GM23338 (cell line): ENCODE measurements at regions not wholly inside any gene's neighbourhood (a gene's known extent, or its start where the extent isn't known, plus 50 kb on each side); places are given as distances from the start of the nearest gene placed in this dataset.
A peak's percentile ranks its signal among the peaks of the same experiment; 100 is the strongest.

ENCODE experiments used
- ATAC-seq: fragments of 200-7000 bp; cut with Tn5 transposase; 3 replicates; pipeline ENCODE4 v1.9.1; 2020
- DNase-seq: peaks from one replicate; pipeline ENCODE4 v3.0.0-alpha.2; 2015; ENCODE audit warnings: low spot score
- H2AFZ ChIP-seq: fragments of 200-600 bp; sonication (generic); 2 replicates; pipeline ENCODE4 v1.8.0; 2016; ENCODE audit warnings: antibody characterized with exemption, mild to moderate bottlenecking, moderate library complexity
- H3F3A ChIP-seq: fragments of 200-600 bp; sonication (generic); replicated peaks from 2 replicates; pipeline ENCODE4 v1.8.0; 2017; ENCODE audit warnings: antibody characterized with exemption, mixed run types, low read depth
- H3K27ac ChIP-seq: fragments of 200-600 bp; sonication (generic); 2 replicates; pipeline ENCODE4 v1.6.1; 2016; ENCODE audit warnings: low read depth
- H3K27me3 ChIP-seq: fragments of 200-600 bp; sonication (generic); 2 replicates; pipeline ENCODE4 v1.8.0; 2016; ENCODE audit warnings: mild to moderate bottlenecking, mixed run types, moderate library complexity; ENCODE audit not compliant: insufficient read depth
- H3K36me3 ChIP-seq: fragments of 200-600 bp; sonication (generic); 2 replicates; pipeline ENCODE4 v1.8.0; 2016; ENCODE audit warnings: mild to moderate bottlenecking; ENCODE audit not compliant: insufficient read depth
- H3K4me1 ChIP-seq: fragments of 200-600 bp; sonication (generic); 2 replicates; pipeline ENCODE4 v1.8.0; 2016; ENCODE audit warnings: mild to moderate bottlenecking, moderate library complexity; ENCODE audit not compliant: insufficient read depth
- H3K4me2 ChIP-seq: fragments of 200-600 bp; sonication (generic); 2 replicates; pipeline ENCODE4 v1.7.1; 2017; ENCODE audit warnings: mixed run types
- H3K4me3 ChIP-seq: fragments of 200-600 bp; sonication (generic); 2 replicates; pipeline ENCODE4 v1.6.1; 2016; ENCODE audit warnings: mixed run types
- H3K79me2 ChIP-seq: fragments of 200-600 bp; sonication (generic); replicated peaks from 2 replicates; pipeline ENCODE4 v1.8.0; 2017; ENCODE audit warnings: mild to moderate bottlenecking; ENCODE audit not compliant: insufficient read depth
- H3K9me2 ChIP-seq: fragments of 200-600 bp; sonication (generic); 2 replicates; pipeline ENCODE4 v1.8.0; 2017; ENCODE audit not compliant: insufficient read depth
- H4K20me1 ChIP-seq: fragments of 200-600 bp; sonication (generic); replicated peaks from 2 replicates; pipeline ENCODE4 v1.8.0; 2017; ENCODE audit warnings: mild to moderate bottlenecking; ENCODE audit not compliant: insufficient read depth
- H3K27ac Mint-ChIP-seq: 2 replicates; pipeline ENCODE4 v1.8.0; 2020; ENCODE audit warnings: inconsistent platforms, mild to moderate bottlenecking, moderate library complexity, mixed read lengths
- H3K27me3 Mint-ChIP-seq: 3 replicates; pipeline ENCODE4 v1.8.0; 2022; ENCODE audit warnings: low read depth, mild to moderate bottlenecking, moderate library complexity, mixed read lengths, inconsistent platforms; ENCODE audit not compliant: insufficient read depth, poor library complexity
- H3K36me3 Mint-ChIP-seq: 3 replicates; pipeline ENCODE4 v1.8.0; 2021; ENCODE audit warnings: low read depth, mild to moderate bottlenecking, inconsistent platforms, moderate library complexity, mixed read lengths
- H3K4me1 Mint-ChIP-seq: 3 replicates; pipeline ENCODE4 v1.8.0; 2020; ENCODE audit warnings: mild to moderate bottlenecking, inconsistent platforms, mixed read lengths
- H3K4me3 Mint-ChIP-seq: 3 replicates; pipeline ENCODE4 v1.8.0; 2021; ENCODE audit warnings: moderate library complexity, mild to moderate bottlenecking, inconsistent platforms, mixed read lengths
- H3K9me3 Mint-ChIP-seq: 3 replicates; pipeline ENCODE4 v1.8.0; 2020; ENCODE audit warnings: moderate library complexity, mild to moderate bottlenecking, inconsistent platforms, mixed read lengths
- EZH2 ChIP-seq: fragments of 200-600 bp; sonication (generic); IDR thresholded peaks from one replicate; pipeline ENCODE4 v1.8.0; 2017; ENCODE audit warnings: antibody characterized with exemption, mild to moderate bottlenecking, low read depth; ENCODE audit not compliant: unreplicated experiment
- ZNF331 ChIP-seq: fragments of 250-450 bp; sonication (Bioruptor Pico); IDR thresholded peaks from 2 replicates; pipeline ENCODE4 v1.5.0; 2020; ENCODE audit warnings: low read depth, mild to moderate bottlenecking, moderate library complexity
- TF ChIP-seq, protein P1 (sequence below), 2 experiments: fragments of 200-600 bp in 1 of 2; sonication (generic) in 1 of 2; conservative IDR thresholded peaks; 2 replicates each; pipeline versions ENCODE4 v1.5.1 to v1.6.1; 2016 to 2017; ENCODE audit warnings: antibody characterized with exemption in 2 of 2, low read depth in 2 of 2, mild to moderate bottlenecking in 2 of 2, moderate library complexity in 1 of 2
- TF ChIP-seq, protein P2 (sequence below): IDR thresholded peaks from one replicate; pipeline ENCODE4 v1.6.1; 2018; ENCODE audit warnings: antibody characterized with exemption; ENCODE audit not compliant: unreplicated experiment
- TF ChIP-seq, protein P3 (sequence below): fragments of 250-450 bp; sonication (Bioruptor Pico); IDR thresholded peaks from 2 replicates; pipeline ENCODE4 v1.5.0; 2020; ENCODE audit warnings: mild to moderate bottlenecking, moderate library complexity

DNA sequence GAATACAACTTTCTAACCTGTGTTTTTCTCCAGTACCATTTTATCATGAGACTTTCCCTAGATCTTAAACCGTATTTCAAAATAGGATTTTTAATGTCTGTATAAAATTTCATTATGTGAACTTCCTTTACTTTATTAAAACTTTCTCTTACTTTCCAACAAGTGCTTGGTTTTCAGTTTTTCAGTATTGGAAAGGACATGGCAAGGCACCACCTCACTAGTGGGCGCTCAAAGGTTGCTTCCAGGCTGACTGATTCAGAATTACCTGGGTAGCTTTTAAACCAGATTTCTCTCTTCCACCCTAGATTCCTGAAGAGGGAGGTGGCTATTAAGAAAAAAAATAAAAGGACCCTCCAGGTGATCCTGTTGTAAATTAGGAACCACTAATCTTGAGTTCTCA is 236.6 kb downstream of the SOX2 start:
- Histone ChIP-seq H2AFZ (no peak overlapping the region), H3K9me2 (peaks cover 3% of the 10 kb centered on the region; the same call in 1 of the 2 replicates), H3K4me1 (peaks cover 4% of the 10 kb centered on the region; the same call in 1 of the 2 replicates), H3K36me3 (no peaks in the 10 kb centered on the region), H3K79me2 (no peaks in the 10 kb centered on the region), H3K4me2 (no peak overlapping the region), H3K27me3 (no peaks in the 10 kb centered on the region), H3K27ac (no peak overlapping the region), H4K20me1 (no peaks in the 10 kb centered on the region), H3F3A (no peaks in the 10 kb centered on the region), H3K4me3 (no peak overlapping the region)
- no peak overlapping the region for H3K4me3 Mint-ChIP-seq
- peaks cover 11% of the 10 kb centered on the region for H3K27me3 Mint-ChIP-seq
- peaks cover 8% of the 10 kb centered on the region; the same call in 2 of the 3 replicates for H3K9me3 Mint-ChIP-seq
- peaks cover 4% of the 10 kb centered on the region; the same call in 2 of the 3 replicates for H3K36me3 Mint-ChIP-seq
- TF ChIP-seq, protein P1, sequence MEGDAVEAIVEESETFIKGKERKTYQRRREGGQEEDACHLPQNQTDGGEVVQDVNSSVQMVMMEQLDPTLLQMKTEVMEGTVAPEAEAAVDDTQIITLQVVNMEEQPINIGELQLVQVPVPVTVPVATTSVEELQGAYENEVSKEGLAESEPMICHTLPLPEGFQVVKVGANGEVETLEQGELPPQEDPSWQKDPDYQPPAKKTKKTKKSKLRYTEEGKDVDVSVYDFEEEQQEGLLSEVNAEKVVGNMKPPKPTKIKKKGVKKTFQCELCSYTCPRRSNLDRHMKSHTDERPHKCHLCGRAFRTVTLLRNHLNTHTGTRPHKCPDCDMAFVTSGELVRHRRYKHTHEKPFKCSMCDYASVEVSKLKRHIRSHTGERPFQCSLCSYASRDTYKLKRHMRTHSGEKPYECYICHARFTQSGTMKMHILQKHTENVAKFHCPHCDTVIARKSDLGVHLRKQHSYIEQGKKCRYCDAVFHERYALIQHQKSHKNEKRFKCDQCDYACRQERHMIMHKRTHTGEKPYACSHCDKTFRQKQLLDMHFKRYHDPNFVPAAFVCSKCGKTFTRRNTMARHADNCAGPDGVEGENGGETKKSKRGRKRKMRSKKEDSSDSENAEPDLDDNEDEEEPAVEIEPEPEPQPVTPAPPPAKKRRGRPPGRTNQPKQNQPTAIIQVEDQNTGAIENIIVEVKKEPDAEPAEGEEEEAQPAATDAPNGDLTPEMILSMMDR (conservative IDR thresholded peaks at IDR 0.05; ENCODE audit: low read depth in 2 of 2), result peak; percentile 67 to 82
- TF ChIP-seq, protein P2, sequence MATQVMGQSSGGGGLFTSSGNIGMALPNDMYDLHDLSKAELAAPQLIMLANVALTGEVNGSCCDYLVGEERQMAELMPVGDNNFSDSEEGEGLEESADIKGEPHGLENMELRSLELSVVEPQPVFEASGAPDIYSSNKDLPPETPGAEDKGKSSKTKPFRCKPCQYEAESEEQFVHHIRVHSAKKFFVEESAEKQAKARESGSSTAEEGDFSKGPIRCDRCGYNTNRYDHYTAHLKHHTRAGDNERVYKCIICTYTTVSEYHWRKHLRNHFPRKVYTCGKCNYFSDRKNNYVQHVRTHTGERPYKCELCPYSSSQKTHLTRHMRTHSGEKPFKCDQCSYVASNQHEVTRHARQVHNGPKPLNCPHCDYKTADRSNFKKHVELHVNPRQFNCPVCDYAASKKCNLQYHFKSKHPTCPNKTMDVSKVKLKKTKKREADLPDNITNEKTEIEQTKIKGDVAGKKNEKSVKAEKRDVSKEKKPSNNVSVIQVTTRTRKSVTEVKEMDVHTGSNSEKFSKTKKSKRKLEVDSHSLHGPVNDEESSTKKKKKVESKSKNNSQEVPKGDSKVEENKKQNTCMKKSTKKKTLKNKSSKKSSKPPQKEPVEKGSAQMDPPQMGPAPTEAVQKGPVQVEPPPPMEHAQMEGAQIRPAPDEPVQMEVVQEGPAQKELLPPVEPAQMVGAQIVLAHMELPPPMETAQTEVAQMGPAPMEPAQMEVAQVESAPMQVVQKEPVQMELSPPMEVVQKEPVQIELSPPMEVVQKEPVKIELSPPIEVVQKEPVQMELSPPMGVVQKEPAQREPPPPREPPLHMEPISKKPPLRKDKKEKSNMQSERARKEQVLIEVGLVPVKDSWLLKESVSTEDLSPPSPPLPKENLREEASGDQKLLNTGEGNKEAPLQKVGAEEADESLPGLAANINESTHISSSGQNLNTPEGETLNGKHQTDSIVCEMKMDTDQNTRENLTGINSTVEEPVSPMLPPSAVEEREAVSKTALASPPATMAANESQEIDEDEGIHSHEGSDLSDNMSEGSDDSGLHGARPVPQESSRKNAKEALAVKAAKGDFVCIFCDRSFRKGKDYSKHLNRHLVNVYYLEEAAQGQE, result no peak
- H3K27ac Mint-ChIP-seq, result no peak overlapping the region
- peak; percentile 88 for ATAC-seq
- DNase-seq, result peak; percentile 74
- H3K4me1 Mint-ChIP-seq, result peaks cover 25% of the 10 kb centered on the region

DNA sequence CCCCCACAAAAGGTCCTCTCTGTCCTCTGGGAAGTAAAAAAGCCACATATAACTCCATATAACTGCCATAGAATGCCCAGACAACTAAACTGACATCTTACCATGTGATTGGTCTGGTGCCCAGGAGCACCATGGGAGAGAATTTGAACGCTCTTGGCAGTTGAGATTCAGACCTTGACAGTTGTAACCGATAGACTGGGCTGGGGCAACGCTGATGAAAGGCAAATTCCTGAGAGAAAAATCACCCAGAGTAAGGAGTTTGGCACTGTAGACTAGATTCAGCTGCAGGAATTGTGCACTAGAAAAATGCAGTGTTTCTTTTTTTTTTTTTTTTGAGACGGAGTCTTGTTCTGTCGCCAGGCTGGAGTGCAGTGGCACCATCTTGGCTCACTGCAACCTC is 240.5 kb downstream of the SOX2 start:
- ATAC-seq (no peak), DNase-seq (no peak)
- no peak overlapping the region for H3K4me3 ChIP-seq
- H4K20me1 ChIP-seq, result no peaks in the 10 kb centered on the region
- 0 out of 2 replicates have a peak, but pooled peaks cover 4% of the 10 kb centered on the region for H3F3A ChIP-seq
- H2AFZ ChIP-seq, result peak overlapping the region; percentile 33; the same call in 1 of the 2 replicates
- Mint-ChIP-seq H3K27me3 (peaks cover 2% of the 10 kb centered on the region), H3K4me1 (peaks cover 19% of the 10 kb centered on the region; the same call in 2 of the 3 replicates), H3K27ac (no peak overlapping the region), H3K4me3 (no peak overlapping the region), H3K9me3 (no peaks in the 10 kb centered on the region), H3K36me3 (no peaks in the 10 kb centered on the region)
- no peaks in the 10 kb centered on the region for H3K36me3 ChIP-seq
- no peaks in the 10 kb centered on the region; the same call in 1 of the 2 replicates for H3K4me1 ChIP-seq
- TF ChIP-seq, protein P3, sequence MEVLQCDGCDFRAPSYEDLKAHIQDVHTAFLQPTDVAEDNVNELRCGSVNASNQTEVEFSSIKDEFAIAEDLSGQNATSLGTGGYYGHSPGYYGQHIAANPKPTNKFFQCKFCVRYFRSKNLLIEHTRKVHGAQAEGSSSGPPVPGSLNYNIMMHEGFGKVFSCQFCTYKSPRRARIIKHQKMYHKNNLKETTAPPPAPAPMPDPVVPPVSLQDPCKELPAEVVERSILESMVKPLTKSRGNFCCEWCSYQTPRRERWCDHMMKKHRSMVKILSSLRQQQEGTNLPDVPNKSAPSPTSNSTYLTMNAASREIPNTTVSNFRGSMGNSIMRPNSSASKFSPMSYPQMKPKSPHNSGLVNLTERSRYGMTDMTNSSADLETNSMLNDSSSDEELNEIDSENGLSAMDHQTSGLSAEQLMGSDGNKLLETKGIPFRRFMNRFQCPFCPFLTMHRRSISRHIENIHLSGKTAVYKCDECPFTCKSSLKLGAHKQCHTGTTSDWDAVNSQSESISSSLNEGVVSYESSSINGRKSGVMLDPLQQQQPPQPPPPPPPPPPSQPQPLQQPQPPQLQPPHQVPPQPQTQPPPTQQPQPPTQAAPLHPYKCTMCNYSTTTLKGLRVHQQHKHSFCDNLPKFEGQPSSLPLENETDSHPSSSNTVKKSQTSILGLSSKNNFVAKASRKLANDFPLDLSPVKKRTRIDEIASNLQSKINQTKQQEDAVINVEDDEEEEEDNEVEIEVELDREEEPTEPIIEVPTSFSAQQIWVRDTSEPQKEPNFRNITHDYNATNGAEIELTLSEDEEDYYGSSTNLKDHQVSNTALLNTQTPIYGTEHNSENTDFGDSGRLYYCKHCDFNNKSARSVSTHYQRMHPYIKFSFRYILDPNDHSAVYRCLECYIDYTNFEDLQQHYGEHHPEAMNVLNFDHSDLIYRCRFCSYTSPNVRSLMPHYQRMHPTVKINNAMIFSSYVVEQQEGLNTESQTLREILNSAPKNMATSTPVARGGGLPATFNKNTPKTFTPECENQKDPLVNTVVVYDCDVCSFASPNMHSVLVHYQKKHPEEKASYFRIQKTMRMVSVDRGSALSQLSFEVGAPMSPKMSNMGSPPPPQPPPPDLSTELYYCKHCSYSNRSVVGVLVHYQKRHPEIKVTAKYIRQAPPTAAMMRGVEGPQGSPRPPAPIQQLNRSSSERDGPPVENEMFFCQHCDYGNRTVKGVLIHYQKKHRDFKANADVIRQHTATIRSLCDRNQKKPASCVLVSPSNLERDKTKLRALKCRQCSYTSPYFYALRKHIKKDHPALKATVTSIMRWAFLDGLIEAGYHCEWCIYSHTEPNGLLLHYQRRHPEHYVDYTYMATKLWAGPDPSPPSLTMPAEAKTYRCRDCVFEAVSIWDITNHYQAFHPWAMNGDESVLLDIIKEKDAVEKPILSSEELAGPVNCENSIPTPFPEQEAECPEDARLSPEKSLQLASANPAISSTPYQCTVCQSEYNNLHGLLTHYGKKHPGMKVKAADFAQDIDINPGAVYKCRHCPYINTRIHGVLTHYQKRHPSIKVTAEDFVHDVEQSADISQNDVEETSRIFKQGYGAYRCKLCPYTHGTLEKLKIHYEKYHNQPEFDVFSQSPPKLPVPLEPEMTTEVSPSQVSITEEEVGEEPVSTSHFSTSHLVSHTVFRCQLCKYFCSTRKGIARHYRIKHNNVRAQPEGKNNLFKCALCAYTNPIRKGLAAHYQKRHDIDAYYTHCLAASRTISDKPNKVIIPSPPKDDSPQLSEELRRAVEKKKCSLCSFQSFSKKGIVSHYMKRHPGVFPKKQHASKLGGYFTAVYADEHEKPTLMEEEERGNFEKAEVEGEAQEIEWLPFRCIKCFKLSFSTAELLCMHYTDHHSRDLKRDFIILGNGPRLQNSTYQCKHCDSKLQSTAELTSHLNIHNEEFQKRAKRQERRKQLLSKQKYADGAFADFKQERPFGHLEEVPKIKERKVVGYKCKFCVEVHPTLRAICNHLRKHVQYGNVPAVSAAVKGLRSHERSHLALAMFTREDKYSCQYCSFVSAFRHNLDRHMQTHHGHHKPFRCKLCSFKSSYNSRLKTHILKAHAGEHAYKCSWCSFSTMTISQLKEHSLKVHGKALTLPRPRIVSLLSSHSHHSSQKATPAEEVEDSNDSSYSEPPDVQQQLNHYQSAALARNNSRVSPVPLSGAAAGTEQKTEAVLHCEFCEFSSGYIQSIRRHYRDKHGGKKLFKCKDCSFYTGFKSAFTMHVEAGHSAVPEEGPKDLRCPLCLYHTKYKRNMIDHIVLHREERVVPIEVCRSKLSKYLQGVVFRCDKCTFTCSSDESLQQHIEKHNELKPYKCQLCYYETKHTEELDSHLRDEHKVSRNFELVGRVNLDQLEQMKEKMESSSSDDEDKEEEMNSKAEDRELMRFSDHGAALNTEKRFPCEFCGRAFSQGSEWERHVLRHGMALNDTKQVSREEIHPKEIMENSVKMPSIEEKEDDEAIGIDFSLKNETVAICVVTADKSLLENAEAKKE, result no peak
- TF ChIP-seq, protein P1 (conservative IDR thresholded peaks at IDR 0.05; ENCODE audit: low read depth in 2 of 2), result no peak
- TF ChIP-seq EZH2, result no peak
- TF ChIP-seq ZNF331 (CRISPR knock-in tag), result no peak
- peaks cover 9% of the 10 kb centered on the region for H3K9me2 ChIP-seq
- no peaks in the 10 kb centered on the region for H3K27me3 ChIP-seq
- no peak overlapping the region for H3K4me2 ChIP-seq
- H3K27ac ChIP-seq, result no peak overlapping the region
- no peaks in the 10 kb centered on the region for H3K79me2 ChIP-seq
